Neuronal stem cell (in vitro differentiated cells): ENCODE measurements at regions not wholly inside any gene's neighbourhood (a gene's known extent, or its start where the extent isn't known, plus 50 kb on each side); places are given as distances from the start of the nearest gene placed in this dataset.

Source experiments
- DNase-seq: peaks from one replicate; pipeline ENCODE4 v3.0.0-alpha.2; 2013; ENCODE audit warnings: low spot score
- H2AFZ ChIP-seq: one replicate; pipeline ENCODE4 v1.6.1; 2013; ENCODE audit warnings: mild to moderate bottlenecking, low read length, inconsistent platforms
- H2AK5ac ChIP-seq: 2 replicates; pipeline ENCODE4 v1.6.1; 2013; ENCODE audit warnings: low read depth, mild to moderate bottlenecking, inconsistent platforms, low read length, moderate library complexity, mixed read lengths
- H2BK120ac ChIP-seq: 2 replicates; pipeline ENCODE4 v1.6.1; 2013; ENCODE audit warnings: low read depth, mild to moderate bottlenecking, inconsistent platforms, low read length, moderate library complexity, mixed read lengths
- H2BK12ac ChIP-seq: one replicate; pipeline ENCODE4 v1.6.1; 2013; ENCODE audit warnings: low read length, inconsistent platforms
- H2BK15ac ChIP-seq: 2 replicates; pipeline ENCODE4 v1.6.1; 2013; ENCODE audit warnings: mild to moderate bottlenecking, low read length, inconsistent platforms, mixed read lengths
- H2BK5ac ChIP-seq: one replicate; pipeline ENCODE4 v1.6.1; 2013; ENCODE audit warnings: inconsistent platforms, mild to moderate bottlenecking, low read length, moderate library complexity
- H3K14ac ChIP-seq: one replicate; pipeline ENCODE4 v1.6.1; 2013; ENCODE audit warnings: low read length, inconsistent platforms
- H3K18ac ChIP-seq: 2 replicates; pipeline ENCODE4 v1.6.1; 2013; ENCODE audit warnings: low read length, inconsistent platforms
- H3K23ac ChIP-seq: 2 replicates; pipeline ENCODE4 v1.6.1; 2013; ENCODE audit warnings: low read depth, mild to moderate bottlenecking, mixed read lengths, low read length, inconsistent platforms; ENCODE audit not compliant: poor library complexity
- H3K27ac ChIP-seq: replicated peaks from 3 replicates; pipeline ENCODE4 v1.5.1; 2013; ENCODE audit warnings: low read length, inconsistent platforms
- H3K27me3 ChIP-seq, 3 experiments: 2 replicates each; pipeline ENCODE4 v1.6.1; 2013; ENCODE audit warnings: low read length in 3 of 3, mild to moderate bottlenecking in 2 of 3, inconsistent platforms in 1 of 3, low read depth in 1 of 3, mixed read lengths in 1 of 3, moderate library complexity in 1 of 3; ENCODE audit not compliant: control insufficient read depth in 3 of 3, insufficient read depth in 3 of 3
- H3K36me3 ChIP-seq, 2 donors: replicated peaks in 1 of 2; 2 replicates each; pipeline ENCODE4 v1.6.1; 2013; ENCODE audit warnings: low read length in 2 of 2; ENCODE audit not compliant: control insufficient read depth in 2 of 2, insufficient read depth in 2 of 2
- H3K4ac ChIP-seq: 2 replicates; pipeline ENCODE4 v1.6.1; 2013; ENCODE audit warnings: inconsistent platforms, mild to moderate bottlenecking, low read length, moderate library complexity
- H3K4me1 ChIP-seq, 2 donors: 1 replicate in 1 of 2; 2 replicates in 1 of 2; pipeline ENCODE4 v1.6.1; 2013; ENCODE audit warnings: low read length in 2 of 2, low read depth in 1 of 2; ENCODE audit not compliant: control insufficient read depth in 2 of 2, insufficient read depth in 1 of 2
- H3K4me2 ChIP-seq: one replicate; pipeline ENCODE4 v1.6.1; 2013; ENCODE audit warnings: mild to moderate bottlenecking, low read length, inconsistent platforms; ENCODE audit not compliant: insufficient read depth, poor library complexity, severe bottlenecking
- H3K4me3 ChIP-seq, 2 donors: 2 replicates each; pipeline ENCODE4 v1.5.1; 2013; ENCODE audit warnings: low read length in 2 of 2, mild to moderate bottlenecking in 2 of 2, inconsistent platforms in 1 of 2, moderate library complexity in 1 of 2
- H3K79me1 ChIP-seq: one replicate; pipeline ENCODE4 v1.6.1; 2013; ENCODE audit warnings: low read depth, mild to moderate bottlenecking, inconsistent platforms, low read length, moderate library complexity
- H3K9ac ChIP-seq: one replicate; pipeline ENCODE4 v1.6.1; 2013; ENCODE audit warnings: mild to moderate bottlenecking, low read depth, low read length, inconsistent platforms; ENCODE audit not compliant: poor library complexity
- H3K9me3 ChIP-seq, 2 donors: replicated peaks in 1 of 2; 2 replicates each; pipeline versions ENCODE3 to v1.6.1; 2013; ENCODE audit warnings: low read length in 2 of 2, mild to moderate bottlenecking in 2 of 2, inconsistent platforms in 1 of 2, low read depth in 1 of 2, mixed read lengths in 1 of 2, moderate library complexity in 1 of 2; ENCODE audit not compliant: control insufficient read depth in 2 of 2, insufficient read depth in 1 of 2
- H4K8ac ChIP-seq: one replicate; pipeline ENCODE4 v1.6.1; 2013; ENCODE audit warnings: low read depth, mild to moderate bottlenecking, inconsistent platforms, low read length, moderate library complexity
- H4K91ac ChIP-seq: one replicate; pipeline ENCODE4 v1.6.1; 2013; ENCODE audit warnings: low read length, low read depth, mild to moderate bottlenecking, inconsistent platforms; ENCODE audit not compliant: poor library complexity
- WGBS, 2 donors: extraction: QIAGEN DNeasy Blood & Tissue Kit; methylation state at CpG; one replicate each; pipeline ENCODE4 v1.1.7; 2013; ENCODE audit warnings: missing lambda C conversion rate in 2 of 2, mixed read lengths in 1 of 2; ENCODE audit not compliant: insufficient read length in 2 of 2, insufficient replicate concordance in 1 of 2; ENCODE audit errors: extremely low coverage in 2 of 2; 5-methylcytosine and 5-hydroxymethylcytosine counted together

GRCh38 chr2:19799881-19800780 lies 101.7 kb downstream of the TTC32 start:
- no peak overlapping the region for H2BK5ac ChIP-seq
- peaks cover 0 to 5% (median 0%) of the 10 kb centered on the region in 3 experiments for H3K27me3 ChIP-seq
- no peak overlapping the region for H3K9ac ChIP-seq
- H3K23ac ChIP-seq = no peak overlapping the region
- no peak overlapping the region for H3K4me3 ChIP-seq
- H3K14ac ChIP-seq = no peak overlapping the region
- no peak overlapping the region for H2AFZ ChIP-seq
- no peak overlapping the region for H2BK15ac ChIP-seq
- H3K4me2 ChIP-seq = no peak overlapping the region
- no CpG with 5 or more reads among the region's 8 CpGs for WGBS, 2 donors
- no peaks in the 10 kb centered on the region for H3K4me1 ChIP-seq
- no peaks in the 10 kb centered on the region for H3K9me3 ChIP-seq
- no peak overlapping the region for H2BK120ac ChIP-seq
- no peaks in the 10 kb centered on the region for H3K36me3 ChIP-seq
- DNase-seq = no peak
- no peak overlapping the region for H3K4ac ChIP-seq
- H3K27ac ChIP-seq = no peak overlapping the region
- no peaks in the 10 kb centered on the region for H3K79me1 ChIP-seq
- H3K18ac ChIP-seq = no peak overlapping the region
- no peak overlapping the region for H4K91ac ChIP-seq
- no peak overlapping the region for H2AK5ac ChIP-seq
- no peak overlapping the region for H2BK12ac ChIP-seq
- no peak overlapping the region for H4K8ac ChIP-seq

DNA sequence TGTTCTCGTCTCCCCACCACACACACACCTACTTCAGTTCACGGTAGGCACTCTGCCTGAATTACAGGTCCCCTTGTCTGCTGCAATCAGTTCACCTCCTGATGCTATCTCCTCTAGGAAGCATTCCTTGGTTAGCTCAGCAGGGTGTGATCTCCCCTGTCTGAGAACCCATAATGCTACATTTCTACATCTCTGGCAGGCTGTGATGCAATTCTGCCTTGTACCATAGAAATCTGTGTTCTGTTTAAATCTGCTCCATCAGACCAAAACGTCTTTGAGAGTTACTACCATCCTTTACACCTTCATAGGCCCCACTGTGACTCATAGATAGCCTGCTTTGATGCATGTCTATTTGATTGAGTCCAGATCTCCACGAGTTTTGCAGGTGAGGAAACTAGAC lies 103.9 kb downstream of the TTC32 start:
- Histone ChIP-seq H2AFZ (no peak overlapping the region), H2BK5ac (no peak overlapping the region), H3K23ac (no peak overlapping the region), H3K18ac (no peak overlapping the region), H3K9me3 (no peaks in the 10 kb centered on the region), H4K8ac (no peak overlapping the region), H3K14ac (no peak overlapping the region), H3K27ac (no peak overlapping the region), H3K9ac (no peak overlapping the region), H3K36me3 (no peaks in the 10 kb centered on the region), H3K4me2 (no peak overlapping the region), H3K79me1 (no peaks in the 10 kb centered on the region), H4K91ac (no peak overlapping the region), H2BK12ac (no peak overlapping the region), H3K27me3 (no peaks in the 10 kb centered on the region), H2BK120ac (no peak overlapping the region), H3K4ac (no peak overlapping the region), H3K4me3 (no peak overlapping the region), H2BK15ac (no peak overlapping the region), H2AK5ac (no peak overlapping the region), H3K4me1 (no peaks in the 10 kb centered on the region)
- no peak for DNase-seq
- WGBS, 2 donors = no CpG with 5 or more reads among the region's 4 CpGs

GRCh38 chr2:19797243-19797810 lies 104.5 kb downstream of the TTC32 start:
- H3K36me3 ChIP-seq = no peaks in the 10 kb centered on the region
- no peak for DNase-seq
- H3K4me1 ChIP-seq = no peaks in the 10 kb centered on the region
- WGBS, 2 donors = no CpG with 5 or more reads among the region's 4 CpGs
- no peak overlapping the region for H3K9ac ChIP-seq
- H3K27me3 ChIP-seq = no peaks in the 10 kb centered on the region
- H2BK5ac ChIP-seq = no peak overlapping the region
- H2AFZ ChIP-seq = no peak overlapping the region
- H3K23ac ChIP-seq = no peak overlapping the region
- H2BK15ac ChIP-seq = no peak overlapping the region
- no peak overlapping the region for H2BK120ac ChIP-seq
- no peaks in the 10 kb centered on the region for H3K9me3 ChIP-seq
- H3K79me1 ChIP-seq = no peaks in the 10 kb centered on the region
- H3K14ac ChIP-seq = no peak overlapping the region
- H3K4me2 ChIP-seq = no peak overlapping the region
- H2BK12ac ChIP-seq = no peak overlapping the region
- no peak overlapping the region for H3K4ac ChIP-seq
- H4K8ac ChIP-seq = no peak overlapping the region
- no peak overlapping the region for H3K27ac ChIP-seq
- H2AK5ac ChIP-seq = no peak overlapping the region
- H4K91ac ChIP-seq = no peak overlapping the region
- H3K18ac ChIP-seq = no peak overlapping the region
- no peak overlapping the region for H3K4me3 ChIP-seq

- no peak overlapping the region for H3K9ac ChIP-seq
- no peak overlapping the region for H2BK12ac ChIP-seq
- no peak overlapping the region for H3K4me3 ChIP-seq
- H2BK120ac ChIP-seq = no peak overlapping the region
- no peak overlapping the region for H2BK15ac ChIP-seq
- H2AK5ac ChIP-seq = no peak overlapping the region
- H2AFZ ChIP-seq = no peak overlapping the region
- no peaks in the 10 kb centered on the region for H3K36me3 ChIP-seq
- no peak overlapping the region for H4K91ac ChIP-seq
- no peak overlapping the region for H3K4ac ChIP-seq
- no peak overlapping the region for H4K8ac ChIP-seq
- no peaks in the 10 kb centered on the region for H3K9me3 ChIP-seq
- H2BK5ac ChIP-seq = no peak overlapping the region
- no peaks in the 10 kb centered on the region for H3K4me1 ChIP-seq
- H3K4me2 ChIP-seq = no peak overlapping the region
- no peak for DNase-seq
- H3K23ac ChIP-seq = no peak overlapping the region
- no peak overlapping the region for H3K27ac ChIP-seq
- no peaks in the 10 kb centered on the region for H3K27me3 ChIP-seq
- WGBS, 2 donors = no CpG with 5 or more reads among the region's 12 CpGs
- no peak overlapping the region for H3K14ac ChIP-seq
- H3K79me1 ChIP-seq = no peaks in the 10 kb centered on the region
- H3K18ac ChIP-seq = no peak overlapping the region
Observed at GRCh38 chr2:19796035-19796695, 105.6 kb downstream of the TTC32 start.
